ENCODE measurements at regions not wholly inside any gene's neighbourhood (a gene's known extent, or its start where the extent isn't known, plus 50 kb on each side); places are given as distances from the start of the nearest gene placed in this dataset.

DNA sequence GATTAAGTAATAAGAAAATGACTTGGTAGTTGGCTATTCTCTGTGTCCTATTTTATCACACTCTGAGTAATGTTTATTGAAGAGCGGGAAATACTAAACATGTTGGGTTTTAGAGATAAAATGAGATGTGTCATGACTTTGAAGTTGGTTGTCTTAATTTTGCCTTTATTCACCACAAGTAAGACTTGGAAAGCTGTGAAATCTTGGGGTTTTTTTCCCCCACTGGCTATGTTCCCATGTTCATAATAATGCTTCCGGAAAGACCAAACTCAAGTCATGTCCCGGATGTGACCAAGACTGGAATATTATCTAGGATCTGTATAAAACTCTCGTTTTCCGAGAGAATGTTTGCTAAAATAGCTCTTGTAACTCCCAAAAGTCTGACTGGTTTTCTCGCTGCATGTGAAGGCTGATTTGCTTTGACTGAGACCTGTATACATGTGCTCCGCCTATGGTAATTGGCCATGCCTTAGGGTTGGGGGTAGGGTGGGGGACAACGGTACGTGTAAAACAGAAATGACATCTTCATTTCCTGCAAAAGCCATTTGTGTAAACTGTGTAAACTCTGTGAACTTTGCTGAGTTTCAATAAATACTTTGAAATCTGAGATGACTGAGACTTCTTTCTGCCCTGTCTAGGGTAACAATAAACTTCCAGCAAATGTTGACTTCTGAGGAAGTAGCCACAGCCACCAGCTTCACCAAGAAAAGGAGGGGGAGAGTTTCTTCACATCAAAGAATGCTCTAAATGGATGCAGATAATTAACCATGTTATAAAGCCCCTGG lies 169.6 kb downstream of the ZNF365 start:
- TF ChIP-seq, protein P1, sequence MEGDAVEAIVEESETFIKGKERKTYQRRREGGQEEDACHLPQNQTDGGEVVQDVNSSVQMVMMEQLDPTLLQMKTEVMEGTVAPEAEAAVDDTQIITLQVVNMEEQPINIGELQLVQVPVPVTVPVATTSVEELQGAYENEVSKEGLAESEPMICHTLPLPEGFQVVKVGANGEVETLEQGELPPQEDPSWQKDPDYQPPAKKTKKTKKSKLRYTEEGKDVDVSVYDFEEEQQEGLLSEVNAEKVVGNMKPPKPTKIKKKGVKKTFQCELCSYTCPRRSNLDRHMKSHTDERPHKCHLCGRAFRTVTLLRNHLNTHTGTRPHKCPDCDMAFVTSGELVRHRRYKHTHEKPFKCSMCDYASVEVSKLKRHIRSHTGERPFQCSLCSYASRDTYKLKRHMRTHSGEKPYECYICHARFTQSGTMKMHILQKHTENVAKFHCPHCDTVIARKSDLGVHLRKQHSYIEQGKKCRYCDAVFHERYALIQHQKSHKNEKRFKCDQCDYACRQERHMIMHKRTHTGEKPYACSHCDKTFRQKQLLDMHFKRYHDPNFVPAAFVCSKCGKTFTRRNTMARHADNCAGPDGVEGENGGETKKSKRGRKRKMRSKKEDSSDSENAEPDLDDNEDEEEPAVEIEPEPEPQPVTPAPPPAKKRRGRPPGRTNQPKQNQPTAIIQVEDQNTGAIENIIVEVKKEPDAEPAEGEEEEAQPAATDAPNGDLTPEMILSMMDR (IDR thresholded peaks at IDR 0.05; ENCODE audit: unreplicated experiment): no peak
- H3K27ac Mint-ChIP-seq: no peak overlapping the region
- no peaks in the 10 kb centered on the region for H3K36me3 Mint-ChIP-seq

DNA sequence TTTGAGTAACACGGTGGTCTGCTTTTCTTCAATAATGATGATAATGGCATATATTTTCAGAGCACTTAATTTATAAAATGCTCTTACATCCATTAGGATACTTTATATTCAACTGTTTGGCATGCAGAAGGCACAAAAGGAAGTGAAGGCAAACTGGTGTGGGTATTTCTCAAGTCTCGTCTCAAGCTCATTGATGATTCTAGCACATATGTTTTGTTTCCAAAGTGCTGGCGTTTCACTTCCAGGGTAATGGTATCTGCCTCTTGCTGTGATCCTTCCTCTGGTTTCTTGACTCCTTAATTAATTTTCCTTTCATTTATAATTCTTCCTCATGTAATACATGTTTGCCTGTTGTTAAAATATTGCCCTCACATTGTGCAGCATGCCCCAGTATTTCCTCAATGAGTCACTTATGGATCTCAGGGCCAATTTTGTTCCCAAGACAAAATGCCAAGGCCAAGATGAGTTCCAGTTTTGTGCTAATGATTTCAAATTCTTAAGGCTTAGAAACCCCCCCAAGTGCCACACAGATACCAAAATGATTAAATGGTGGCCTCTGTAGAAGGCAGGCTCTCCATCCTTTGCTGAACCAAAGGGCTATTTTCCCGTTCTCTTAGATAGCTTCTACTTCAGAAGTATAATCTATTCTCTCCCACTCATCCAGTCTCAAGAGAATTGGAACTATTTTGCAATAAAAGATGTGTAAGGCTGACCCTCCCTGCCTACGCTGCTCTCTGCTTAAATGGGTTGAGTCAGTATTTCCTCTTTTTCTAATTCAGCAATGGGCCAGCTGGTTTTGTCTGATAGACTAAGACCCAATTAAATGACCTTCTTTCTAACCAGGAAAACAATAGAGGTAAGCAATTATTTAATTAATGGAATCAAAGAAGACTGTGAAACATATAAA lies 171.2 kb downstream of the ZNF365 start:
- Mint-ChIP-seq H3K9me3 (peaks cover 6% of the 10 kb centered on the region), H3K4me3 (no peak overlapping the region), H3K36me3 (no peaks in the 10 kb centered on the region), H3K4me1 (no peaks in the 10 kb centered on the region), H3K27me3 (ENCODE audit: low read depth) (peaks cover 15% of the 10 kb centered on the region), H3K27ac (no peak overlapping the region)
- DNase-seq (ENCODE audit: low spot score in 2 of 2, unreplicated experiment in 2 of 2): no peak
- TF ChIP-seq, protein P1 (IDR thresholded peaks at IDR 0.05; ENCODE audit: unreplicated experiment): no peak

More for the DNA sequence above, 169.6 kb downstream of the ZNF365 start:
- Mint-ChIP-seq H3K4me1 (no peaks in the 10 kb centered on the region), H3K9me3 (peaks cover 8% of the 10 kb centered on the region), H3K4me3 (no peak overlapping the region), H3K27me3 (ENCODE audit: low read depth) (peaks cover 13% of the 10 kb centered on the region)
- DNase-seq (ENCODE audit: low spot score in 2 of 2, unreplicated experiment in 2 of 2): no peak

DNA sequence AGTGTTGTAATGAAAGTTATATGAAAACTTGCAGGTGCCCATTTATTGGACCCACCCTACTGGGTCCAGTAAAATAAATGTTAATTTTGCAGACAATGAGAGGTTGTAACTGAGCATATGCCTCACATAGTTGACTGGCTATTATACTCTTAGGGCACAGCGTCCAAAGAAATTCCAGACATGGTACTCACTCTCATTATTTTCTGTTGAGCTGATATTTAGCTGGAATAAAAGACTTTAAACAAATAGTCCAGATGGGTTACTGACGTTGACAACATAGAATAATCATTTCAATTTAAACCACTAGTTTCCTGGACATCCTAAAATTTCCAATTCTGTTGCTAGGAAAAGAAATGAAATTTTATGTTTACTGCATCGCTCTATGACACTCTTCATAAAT lies 174.5 kb downstream of the ZNF365 start:
- no peaks in the 10 kb centered on the region for H3K9me3 Mint-ChIP-seq
- peaks cover 25% of the 10 kb centered on the region for H3K27me3 Mint-ChIP-seq (ENCODE audit: low read depth)
- no peak for DNase-seq (ENCODE audit: low spot score in 2 of 2, unreplicated experiment in 2 of 2)
- no peak overlapping the region for H3K4me3 Mint-ChIP-seq
- TF ChIP-seq, protein P1 (IDR thresholded peaks at IDR 0.05; ENCODE audit: unreplicated experiment): no peak
- no peak overlapping the region for H3K27ac Mint-ChIP-seq
- no peaks in the 10 kb centered on the region for H3K36me3 Mint-ChIP-seq
- no peaks in the 10 kb centered on the region for H3K4me1 Mint-ChIP-seq

DNA sequence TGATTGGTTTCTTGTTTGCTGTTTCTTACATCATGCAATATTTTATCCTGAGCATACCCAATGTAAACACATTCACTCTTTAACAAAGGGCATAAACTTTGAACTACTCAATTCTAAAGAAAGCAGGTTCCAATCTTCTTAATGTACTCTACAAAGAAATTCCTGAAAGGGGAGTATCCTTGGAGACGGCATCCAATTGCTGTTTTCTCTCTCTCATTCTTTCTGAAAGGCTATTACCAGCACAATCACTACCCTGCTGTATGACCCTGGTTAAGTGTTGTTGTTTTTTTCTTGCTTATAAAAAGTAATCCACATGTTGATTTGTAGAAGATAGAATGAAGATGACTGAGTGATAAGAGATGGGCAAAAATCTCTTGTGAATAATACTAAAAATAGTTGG lies 176.0 kb downstream of the ZNF365 start:
- H3K9me3 Mint-ChIP-seq: no peaks in the 10 kb centered on the region
- TF ChIP-seq, protein P1 (IDR thresholded peaks at IDR 0.05; ENCODE audit: unreplicated experiment): no peak

DNA sequence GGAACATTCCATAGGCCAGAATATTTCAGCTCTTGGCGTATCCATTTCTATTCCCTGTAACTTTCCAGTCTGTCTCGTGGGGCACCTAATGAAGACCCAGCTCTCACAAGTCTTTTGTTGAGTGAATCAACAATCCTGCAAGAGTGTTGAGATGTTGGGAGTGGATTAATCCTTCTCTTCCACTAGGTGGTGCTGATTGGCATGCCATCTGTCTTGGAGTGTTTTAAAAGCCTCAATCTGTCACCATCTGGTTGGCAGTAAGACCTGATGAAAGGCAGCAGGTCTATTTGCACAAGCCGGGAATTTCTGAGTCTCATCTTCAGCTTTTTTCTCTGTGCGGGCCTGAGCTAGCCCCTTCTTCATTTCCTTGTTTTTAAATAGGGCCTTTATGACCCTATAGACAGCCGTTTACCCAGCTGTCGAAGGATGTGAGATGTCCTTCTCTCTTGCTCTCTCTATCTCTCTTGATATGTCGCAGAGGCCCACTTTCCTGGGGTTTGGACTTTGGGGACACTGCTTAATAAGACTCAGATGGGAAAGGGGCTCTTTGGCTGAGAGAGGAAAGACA lies 180.5 kb downstream of the ZNF365 start:
- Mint-ChIP-seq H3K36me3 (no peaks in the 10 kb centered on the region), H3K4me1 (no peaks in the 10 kb centered on the region), H3K4me3 (no peak overlapping the region), H3K9me3 (no peaks in the 10 kb centered on the region), H3K27me3 (ENCODE audit: low read depth) (peaks cover 27% of the 10 kb centered on the region), H3K27ac (no peak overlapping the region)
- TF ChIP-seq, protein P1 (IDR thresholded peaks at IDR 0.05; ENCODE audit: unreplicated experiment): no peak
- no peak for DNase-seq (ENCODE audit: low spot score in 2 of 2, unreplicated experiment in 2 of 2)

More for the DNA sequence above, 176.0 kb downstream of the ZNF365 start:
- Mint-ChIP-seq H3K36me3 (no peaks in the 10 kb centered on the region), H3K4me3 (no peak overlapping the region), H3K27ac (no peak overlapping the region), H3K4me1 (no peaks in the 10 kb centered on the region), H3K27me3 (ENCODE audit: low read depth) (peaks cover 31% of the 10 kb centered on the region)
- no peak for DNase-seq (ENCODE audit: low spot score in 2 of 2, unreplicated experiment in 2 of 2)

Data from mesothelial cell of epicardium (in vitro differentiated cells).